ENCODE measurements at regions not wholly inside any gene's neighbourhood (a gene's known extent, or its start where the extent isn't known, plus 50 kb on each side); places are given as distances from the start of the nearest gene placed in this dataset.
A peak's percentile ranks its signal among the peaks of the same experiment; 100 is the strongest.
"Not testable (repeated sequence)": the region's sequence is repeated elsewhere in the genome, so short reads cannot be mapped to it uniquely, and the experiment has no call there.

GRCh38 chr7:26076691-26077090 is 75.3 kb upstream of the NFE2L3 start:
- no peak for DNase-seq (ENCODE audit: low read depth in 2 of 2)

- DNase-seq (ENCODE audit: low read depth in 2 of 2), result peak; percentile 67 to 72
Observed at GRCh38 chr7:26078437-26079336, 73.3 kb upstream of the NFE2L3 start.

- DNase-seq (ENCODE audit: low read depth in 2 of 2), result no peak
Observed at GRCh38 chr7:26081638-26082037, 70.4 kb upstream of the NFE2L3 start.

GRCh38 chr7:26083113-26083512 is 68.9 kb upstream of the NFE2L3 start:
- no peak for DNase-seq (ENCODE audit: low read depth in 2 of 2)

- no peak for DNase-seq (ENCODE audit: low read depth in 2 of 2)
Observed at GRCh38 chr7:26084418-26084817, 67.6 kb upstream of the NFE2L3 start.

- DNase-seq (ENCODE audit: low read depth in 2 of 2), result no peak
Observed at GRCh38 chr7:26085771-26086170, 66.2 kb upstream of the NFE2L3 start.

GRCh38 chr7:26087321-26088091 is 64.5 kb upstream of the NFE2L3 start:
- no peak for DNase-seq (ENCODE audit: low read depth in 2 of 2)

- not testable (repeated sequence) for DNase-seq (ENCODE audit: low read depth in 2 of 2)
Observed at GRCh38 chr7:26089469-26089868, 62.5 kb upstream of the NFE2L3 start.

- DNase-seq (ENCODE audit: low read depth in 2 of 2), result no peak
Observed at GRCh38 chr7:26090927-26091519, 61.0 kb upstream of the NFE2L3 start.

GRCh38 chr7:26091933-26092332 is 60.1 kb upstream of the NFE2L3 start:
- DNase-seq (ENCODE audit: low read depth in 2 of 2), result no peak

- DNase-seq (ENCODE audit: low read depth in 2 of 2), result no peak
Observed at GRCh38 chr7:26093023-26093422, 59.0 kb upstream of the NFE2L3 start.

- DNase-seq (ENCODE audit: low read depth in 2 of 2), result no peak
Observed at GRCh38 chr7:26096136-26096535, 55.9 kb upstream of the NFE2L3 start.

- no peak for DNase-seq (ENCODE audit: low read depth in 2 of 2)
Observed at GRCh38 chr7:26097837-26098668, 53.9 kb upstream of the NFE2L3 start.

- no peak for DNase-seq (ENCODE audit: low read depth in 2 of 2)
Observed at GRCh38 chr7:26099236-26099635, 52.8 kb upstream of the NFE2L3 start.

GRCh38 chr7:26100406-26101339 is 51.3 kb upstream of the NFE2L3 start:
- no peak for DNase-seq (ENCODE audit: low read depth in 2 of 2)

- DNase-seq (ENCODE audit: low read depth in 2 of 2), result no peak
Observed at GRCh38 chr7:26101361-26102151, 50.4 kb upstream of the NFE2L3 start.

GRCh38 chr7:26102176-26102575 is 49.8 kb upstream of the NFE2L3 start:
- DNase-seq (ENCODE audit: low read depth in 2 of 2), result no peak
